Astrocyte of the spinal cord (primary cell): ENCODE measurements at regions not wholly inside any gene's neighbourhood (a gene's known extent, or its start where the extent isn't known, plus 50 kb on each side); places are given as distances from the start of the nearest gene placed in this dataset.
A peak's percentile ranks its signal among the peaks of the same experiment; 100 is the strongest.

Experiments used
- DNase-seq: peaks from one replicate; pipeline ENCODE4 v3.0.0; 2011; ENCODE audit warnings: low read depth, low spot score
- H3K4me3 ChIP-seq: 2 replicates; pipeline ENCODE4 v1.5.1; 2011; ENCODE audit warnings: low read depth, mild to moderate bottlenecking, low read length, moderate library complexity
- CTCF ChIP-seq: IDR thresholded peaks from 2 replicates; pipeline ENCODE4 v1.5.1; 2012; ENCODE audit warnings: low read depth, mild to moderate bottlenecking, low read length, inconsistent platforms
- in situ Hi-C: cut with HindIII; loops from 2 replicates; pipeline ENCODE4 v1.10.0; 2017; ENCODE audit warnings: low sequenced_read_pairs

- in situ Hi-C loops: no loop called here
- H3K4me3 ChIP-seq: no peak overlapping the region
- DNase-seq: no peak
- no peak for TF ChIP-seq CTCF
Measured at GRCh38 chr4:138686106-138686835, 329.3 kb upstream of the NOCT start.

- no peak for DNase-seq
- no peak for TF ChIP-seq CTCF
- H3K4me3 ChIP-seq: no peak overlapping the region
- in situ Hi-C loops: no loop called here
Measured at GRCh38 chr4:138685316-138685715, 330.3 kb upstream of the NOCT start.

GRCh38 chr4:138680989-138681604, 334.5 kb upstream of the NOCT start:
- in situ Hi-C loops: no loop called here
- peak; percentile 80 for TF ChIP-seq CTCF
- DNase-seq: peak; percentile 74
- no peak overlapping the region for H3K4me3 ChIP-seq

GRCh38 chr4:138680256-138680655, 335.3 kb upstream of the NOCT start:
- no peak for TF ChIP-seq CTCF
- DNase-seq: no peak
- in situ Hi-C loops: no loop called here
- no peak overlapping the region for H3K4me3 ChIP-seq

- in situ Hi-C loops: no loop called here
- DNase-seq: no peak
- H3K4me3 ChIP-seq: no peak overlapping the region
- TF ChIP-seq CTCF: no peak
Measured at GRCh38 chr4:138678985-138679746, 336.4 kb upstream of the NOCT start.

- no peak overlapping the region for H3K4me3 ChIP-seq
- no peak for DNase-seq
- in situ Hi-C loops: no loop called here
- TF ChIP-seq CTCF: no peak
Measured at GRCh38 chr4:138677748-138678147, 337.8 kb upstream of the NOCT start.
